ENCODE measurements at regions not wholly inside any gene's neighbourhood (a gene's known extent, or its start where the extent isn't known, plus 50 kb on each side); places are given as distances from the start of the nearest gene placed in this dataset.

DNA sequence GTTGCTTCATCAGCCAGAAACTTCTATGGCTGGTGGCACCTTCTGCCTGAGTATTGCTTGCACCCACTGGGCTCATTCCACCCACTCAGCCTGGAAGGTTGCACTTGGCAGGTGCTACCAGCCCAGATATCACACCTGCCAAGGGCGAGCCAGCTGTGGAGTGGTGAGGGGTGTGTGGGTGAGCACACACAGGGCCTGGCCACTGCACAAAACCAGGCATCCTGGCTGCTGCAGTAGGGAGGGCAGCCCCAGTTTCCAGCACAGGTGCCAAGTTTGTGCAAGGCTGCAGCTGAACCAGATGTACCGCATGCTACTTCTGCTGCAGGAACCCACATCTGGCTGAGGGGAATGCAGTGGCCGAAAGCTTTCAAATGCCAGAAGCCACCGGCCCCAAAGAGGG lies 1147.8 kb downstream of the FSCB start:
- no peak overlapping the region for H3K27ac ChIP-seq
- H3K9me3 ChIP-seq, result no peaks in the 10 kb centered on the region
- 20% methylated on average over 1 of the region's 4 CpGs for WGBS (ENCODE audit: missing lambda C conversion rate)
- H3K4me1 ChIP-seq, result no peaks in the 10 kb centered on the region
- no peak overlapping the region for H3K4me3 ChIP-seq
- CTCF ChIA-PET, result interaction anchor here (0.6 kb wide), 1 partner anchor 320 kb away, joined by 4 read pairs; no protein-coding TSS in a partner anchor
- no peak for FAIRE-seq
- POLR2A ChIA-PET, result no interaction called here
- ATAC-seq, result no peak
- TF ChIP-seq CBX8 (IDR thresholded peaks at IDR 0.05), result no peak
- no peak for TF ChIP-seq POLR2A (IDR thresholded peaks at IDR 0.05; ENCODE audit: low read length)
- no peak for TF ChIP-seq ELK1 (IDR thresholded peaks at IDR 0.05; ENCODE audit: low read depth, low read length)
- TF ChIP-seq TP53 (CRISPR knock-in tag; IDR thresholded peaks at IDR 0.05), result no peak
- TF ChIP-seq, protein P1, sequence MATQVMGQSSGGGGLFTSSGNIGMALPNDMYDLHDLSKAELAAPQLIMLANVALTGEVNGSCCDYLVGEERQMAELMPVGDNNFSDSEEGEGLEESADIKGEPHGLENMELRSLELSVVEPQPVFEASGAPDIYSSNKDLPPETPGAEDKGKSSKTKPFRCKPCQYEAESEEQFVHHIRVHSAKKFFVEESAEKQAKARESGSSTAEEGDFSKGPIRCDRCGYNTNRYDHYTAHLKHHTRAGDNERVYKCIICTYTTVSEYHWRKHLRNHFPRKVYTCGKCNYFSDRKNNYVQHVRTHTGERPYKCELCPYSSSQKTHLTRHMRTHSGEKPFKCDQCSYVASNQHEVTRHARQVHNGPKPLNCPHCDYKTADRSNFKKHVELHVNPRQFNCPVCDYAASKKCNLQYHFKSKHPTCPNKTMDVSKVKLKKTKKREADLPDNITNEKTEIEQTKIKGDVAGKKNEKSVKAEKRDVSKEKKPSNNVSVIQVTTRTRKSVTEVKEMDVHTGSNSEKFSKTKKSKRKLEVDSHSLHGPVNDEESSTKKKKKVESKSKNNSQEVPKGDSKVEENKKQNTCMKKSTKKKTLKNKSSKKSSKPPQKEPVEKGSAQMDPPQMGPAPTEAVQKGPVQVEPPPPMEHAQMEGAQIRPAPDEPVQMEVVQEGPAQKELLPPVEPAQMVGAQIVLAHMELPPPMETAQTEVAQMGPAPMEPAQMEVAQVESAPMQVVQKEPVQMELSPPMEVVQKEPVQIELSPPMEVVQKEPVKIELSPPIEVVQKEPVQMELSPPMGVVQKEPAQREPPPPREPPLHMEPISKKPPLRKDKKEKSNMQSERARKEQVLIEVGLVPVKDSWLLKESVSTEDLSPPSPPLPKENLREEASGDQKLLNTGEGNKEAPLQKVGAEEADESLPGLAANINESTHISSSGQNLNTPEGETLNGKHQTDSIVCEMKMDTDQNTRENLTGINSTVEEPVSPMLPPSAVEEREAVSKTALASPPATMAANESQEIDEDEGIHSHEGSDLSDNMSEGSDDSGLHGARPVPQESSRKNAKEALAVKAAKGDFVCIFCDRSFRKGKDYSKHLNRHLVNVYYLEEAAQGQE (IDR thresholded peaks at IDR 0.05), result no peak
- TF ChIP-seq TFCP2L1 (CRISPR knock-in tag; IDR thresholded peaks at IDR 0.05), result no peak
- TF ChIP-seq ZNF302 (CRISPR knock-in tag; IDR thresholded peaks at IDR 0.05), result no peak
- TF ChIP-seq EHMT2 (IDR thresholded peaks at IDR 0.05; ENCODE audit: low read depth), result no peak
- no peak for TF ChIP-seq FOXS1 (CRISPR knock-in tag; IDR thresholded peaks at IDR 0.05)
- no peak for TF ChIP-seq KDM5A (IDR thresholded peaks at IDR 0.05)
- TF ChIP-seq FOSB (CRISPR knock-in tag; IDR thresholded peaks at IDR 0.05), result no peak
- no peak for TF ChIP-seq RARB (CRISPR knock-in tag; IDR thresholded peaks at IDR 0.05)
- TF ChIP-seq, protein P2, sequence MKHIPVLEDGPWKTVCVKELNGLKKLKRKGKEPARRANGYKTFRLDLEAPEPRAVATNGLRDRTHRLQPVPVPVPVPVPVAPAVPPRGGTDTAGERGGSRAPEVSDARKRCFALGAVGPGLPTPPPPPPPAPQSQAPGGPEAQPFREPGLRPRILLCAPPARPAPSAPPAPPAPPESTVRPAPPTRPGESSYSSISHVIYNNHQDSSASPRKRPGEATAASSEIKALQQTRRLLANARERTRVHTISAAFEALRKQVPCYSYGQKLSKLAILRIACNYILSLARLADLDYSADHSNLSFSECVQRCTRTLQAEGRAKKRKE (CRISPR knock-in tag; IDR thresholded peaks at IDR 0.05; ENCODE audit: low read depth), result no peak
- TF ChIP-seq ZFP36 (IDR thresholded peaks at IDR 0.05; ENCODE audit: borderline replicate concordance, partially characterized antibody), result no peak
- no peak overlapping the region for H3K4me2 ChIP-seq
- no peak for DNase-seq (ENCODE audit: low read depth in 1 of 2, low spot score in 1 of 2)

DNA sequence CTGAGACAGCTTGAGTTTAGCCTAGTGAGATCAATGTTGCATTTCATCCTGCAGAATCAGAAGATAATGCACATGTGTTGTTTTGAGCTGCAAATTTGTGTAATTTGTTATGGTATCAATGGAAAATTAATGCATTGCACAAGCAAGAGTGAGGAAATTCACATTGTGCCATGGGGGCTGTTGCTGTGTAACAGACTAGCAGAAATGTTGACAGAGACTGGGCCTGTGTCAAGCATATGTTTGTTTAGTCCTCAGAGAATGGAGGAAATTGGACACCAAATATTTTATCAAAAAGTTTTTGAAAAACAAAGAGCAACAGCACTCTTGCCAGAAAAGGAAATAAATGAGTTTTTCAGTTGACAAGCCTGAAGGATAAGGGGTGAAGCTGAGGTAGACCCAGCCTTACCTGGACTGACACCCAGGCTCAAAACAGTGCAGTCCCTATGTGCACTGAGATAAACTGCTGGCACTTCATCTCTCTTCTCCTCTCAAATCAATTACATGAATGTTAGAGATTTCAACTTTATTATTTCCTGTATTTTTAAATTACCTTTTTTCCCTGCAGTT lies 1150.0 kb downstream of the FSCB start:
- POLR2A ChIA-PET, result no interaction called here
- CTCF ChIA-PET, result no interaction called here
- ATAC-seq, result no peak
- Histone ChIP-seq H3K4me2 (no peak overlapping the region), H3K4me1 (no peaks in the 10 kb centered on the region), H3K4me3 (no peak overlapping the region), H3K27ac (no peak overlapping the region), H3K9me3 (no peaks in the 10 kb centered on the region)
- no peak for DNase-seq (ENCODE audit: low read depth in 1 of 2, low spot score in 1 of 2)
- FAIRE-seq, result no peak
- TF ChIP-seq ZC3H11A (IDR thresholded peaks at IDR 0.05), result no peak
- no peak for TF ChIP-seq KDM1A (IDR thresholded peaks at IDR 0.05; ENCODE audit: low read depth)
- TF ChIP-seq PHF8 (IDR thresholded peaks at IDR 0.05; ENCODE audit: borderline replicate concordance, low read depth), result no peak
- TF ChIP-seq ESRRA (IDR thresholded peaks at IDR 0.05; ENCODE audit: borderline replicate concordance, low read length), result no peak
- no peak for TF ChIP-seq CBX8 (IDR thresholded peaks at IDR 0.05)
- TF ChIP-seq, protein P3, sequence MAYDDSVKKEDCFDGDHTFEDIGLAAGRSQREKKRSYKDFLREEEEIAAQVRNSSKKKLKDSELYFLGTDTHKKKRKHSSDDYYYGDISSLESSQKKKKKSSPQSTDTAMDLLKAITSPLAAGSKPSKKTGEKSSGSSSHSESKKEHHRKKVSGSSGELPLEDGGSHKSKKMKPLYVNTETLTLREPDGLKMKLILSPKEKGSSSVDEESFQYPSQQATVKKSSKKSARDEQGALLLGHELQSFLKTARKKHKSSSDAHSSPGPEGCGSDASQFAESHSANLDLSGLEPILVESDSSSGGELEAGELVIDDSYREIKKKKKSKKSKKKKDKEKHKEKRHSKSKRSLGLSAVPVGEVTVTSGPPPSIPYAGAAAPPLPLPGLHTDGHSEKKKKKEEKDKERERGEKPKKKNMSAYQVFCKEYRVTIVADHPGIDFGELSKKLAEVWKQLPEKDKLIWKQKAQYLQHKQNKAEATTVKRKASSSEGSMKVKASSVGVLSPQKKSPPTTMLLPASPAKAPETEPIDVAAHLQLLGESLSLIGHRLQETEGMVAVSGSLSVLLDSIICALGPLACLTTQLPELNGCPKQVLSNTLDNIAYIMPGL (CRISPR knock-in tag; IDR thresholded peaks at IDR 0.05; ENCODE audit: borderline replicate concordance), result no peak
- TF ChIP-seq PBX3 (IDR thresholded peaks at IDR 0.05), result no peak
- no peak for TF ChIP-seq CHD2 (IDR thresholded peaks at IDR 0.05; ENCODE audit: low read length, partially characterized antibody)
- no peak for TF ChIP-seq FOXS1 (CRISPR knock-in tag; IDR thresholded peaks at IDR 0.05)
- TF ChIP-seq NFE2L2 (conservative IDR thresholded peaks at IDR 0.05; ENCODE audit: low read length), result no peak
- no peak for TF ChIP-seq NR3C1 (IDR thresholded peaks at IDR 0.05)
- TF ChIP-seq ZFP36 (IDR thresholded peaks at IDR 0.05; ENCODE audit: borderline replicate concordance, partially characterized antibody), result no peak
- TF ChIP-seq CHD4 (IDR thresholded peaks at IDR 0.05; ENCODE audit: borderline replicate concordance), result no peak
